Activated T-cell treated with anti-CD3 and anti-CD28 coated beads, Interleukin-2, amount 50 U/mL, for 24 hours (primary cell): ENCODE measurements at regions not wholly inside any gene's neighbourhood (a gene's known extent, or its start where the extent isn't known, plus 50 kb on each side); places are given as distances from the start of the nearest gene placed in this dataset.
A peak's percentile ranks its signal among the peaks of the same experiment; 100 is the strongest.

Experiments used
- DNase-seq: peaks from one replicate; pipeline ENCODE4 v3.0.0-alpha.2; 2020
- H3K27ac Mint-ChIP-seq: 2 replicates; pipeline ENCODE4 v1.8.0; 2020; ENCODE audit warnings: mild to moderate bottlenecking, mixed read lengths
- H3K27me3 Mint-ChIP-seq: 2 replicates; pipeline ENCODE4 v1.8.0; 2020; ENCODE audit warnings: mixed read lengths
- H3K36me3 Mint-ChIP-seq: 2 replicates; pipeline ENCODE4 v1.8.0; 2020; ENCODE audit warnings: low read depth, mixed read lengths
- H3K4me1 Mint-ChIP-seq: 2 replicates; pipeline ENCODE4 v1.8.0; 2020; ENCODE audit warnings: low read depth, mixed read lengths
- H3K4me3 Mint-ChIP-seq: 2 replicates; pipeline ENCODE4 v1.8.0; 2020; ENCODE audit warnings: mild to moderate bottlenecking, moderate library complexity, mixed read lengths
- H3K9me3 Mint-ChIP-seq: 2 replicates; pipeline ENCODE4 v1.8.0; 2020; ENCODE audit warnings: mixed read lengths

- DNase-seq = no peak
- Mint-ChIP-seq H3K4me3 (no peak overlapping the region), H3K36me3 (no peaks in the 10 kb centered on the region), H3K27me3 (peaks cover 10% of the 10 kb centered on the region), H3K27ac (no peak overlapping the region), H3K4me1 (peaks cover 12% of the 10 kb centered on the region), H3K9me3 (no peaks in the 10 kb centered on the region)
Measured at GRCh38 chr3:124664804-124665203, 65.4 kb upstream of the UMPS start.

GRCh38 chr3:124666067-124666466 lies 64.2 kb upstream of the UMPS start:
- Mint-ChIP-seq H3K9me3 (peaks cover 4% of the 10 kb centered on the region), H3K4me1 (peaks cover 8% of the 10 kb centered on the region), H3K36me3 (no peaks in the 10 kb centered on the region), H3K27me3 (peaks cover 10% of the 10 kb centered on the region), H3K27ac (no peak overlapping the region), H3K4me3 (no peak overlapping the region)
- DNase-seq = no peak

- no peaks in the 10 kb centered on the region for H3K36me3 Mint-ChIP-seq
- DNase-seq = no peak
- H3K4me1 Mint-ChIP-seq = peaks cover 13% of the 10 kb centered on the region
- no peak overlapping the region for H3K4me3 Mint-ChIP-seq
- H3K9me3 Mint-ChIP-seq = peaks cover 7% of the 10 kb centered on the region
- no peak overlapping the region for H3K27ac Mint-ChIP-seq
- H3K27me3 Mint-ChIP-seq = peaks cover 5% of the 10 kb centered on the region
Measured at GRCh38 chr3:124669470-124669869, 60.8 kb upstream of the UMPS start.

- no peaks in the 10 kb centered on the region for H3K36me3 Mint-ChIP-seq
- H3K27me3 Mint-ChIP-seq = peaks cover 5% of the 10 kb centered on the region
- H3K9me3 Mint-ChIP-seq = peaks cover 7% of the 10 kb centered on the region
- no peak overlapping the region for H3K4me3 Mint-ChIP-seq
- H3K4me1 Mint-ChIP-seq = peaks cover 13% of the 10 kb centered on the region
- DNase-seq = no peak
- H3K27ac Mint-ChIP-seq = peak overlapping the region; percentile 3
Measured at GRCh38 chr3:124671106-124671505, 59.1 kb upstream of the UMPS start.

GRCh38 chr3:124674336-124674735 lies 55.9 kb upstream of the UMPS start:
- peaks cover 7% of the 10 kb centered on the region for H3K9me3 Mint-ChIP-seq
- H3K4me3 Mint-ChIP-seq = no peak overlapping the region
- peaks cover 13% of the 10 kb centered on the region for H3K4me1 Mint-ChIP-seq
- DNase-seq = no peak
- H3K27ac Mint-ChIP-seq = no peak overlapping the region
- no peaks in the 10 kb centered on the region for H3K36me3 Mint-ChIP-seq
- H3K27me3 Mint-ChIP-seq = no peaks in the 10 kb centered on the region

- DNase-seq = no peak
- Mint-ChIP-seq H3K27ac (no peak overlapping the region), H3K36me3 (no peaks in the 10 kb centered on the region), H3K4me3 (no peak overlapping the region), H3K9me3 (peaks cover 1% of the 10 kb centered on the region), H3K27me3 (no peaks in the 10 kb centered on the region), H3K4me1 (peaks cover 6% of the 10 kb centered on the region)
Measured at GRCh38 chr3:124676236-124676635, 54.0 kb upstream of the UMPS start.

- DNase-seq = no peak
- H3K27ac Mint-ChIP-seq = no peak overlapping the region
- H3K27me3 Mint-ChIP-seq = no peaks in the 10 kb centered on the region
- no peaks in the 10 kb centered on the region for H3K9me3 Mint-ChIP-seq
- H3K4me1 Mint-ChIP-seq = no peaks in the 10 kb centered on the region
- no peaks in the 10 kb centered on the region for H3K36me3 Mint-ChIP-seq
- no peak overlapping the region for H3K4me3 Mint-ChIP-seq
Measured at GRCh38 chr3:124679048-124679638, 51.1 kb upstream of the UMPS start.
